ENCODE measurements at regions not wholly inside any gene's neighbourhood (a gene's known extent, or its start where the extent isn't known, plus 50 kb on each side); places are given as distances from the start of the nearest gene placed in this dataset.

- TF ChIP-seq CTCF (IDR thresholded peaks at IDR 0.05) (no peak), POLR2A (IDR thresholded peaks at IDR 0.05) (no peak), EP300 (IDR thresholded peaks at IDR 0.05) (no peak)
Measured at GRCh38 chr19:30215248-30215647, 156.9 kb upstream of the ZNF536 start.

Measured in tibial nerve (tissue), 4 donors.